IMR-90 (cell line): ENCODE measurements at regions not wholly inside any gene's neighbourhood (a gene's known extent, or its start where the extent isn't known, plus 50 kb on each side); places are given as distances from the start of the nearest gene placed in this dataset.

Experiments
- CEBPB ChIP-seq: IDR thresholded peaks from 2 replicates; pipeline ENCODE4 v1.6.1; 2012; ENCODE audit warnings: low read depth, low read length, improper control_type of control experiment
- CHD1 ChIP-seq: IDR thresholded peaks from 2 replicates; pipeline ENCODE4 v1.6.1; 2012; ENCODE audit warnings: low read depth, low read length, improper control_type of control experiment
- FOS ChIP-seq: fragments of 150-350 bp; IDR thresholded peaks from 2 replicates; pipeline ENCODE4 v1.6.1; 2016; ENCODE audit warnings: low read depth, low read length
- MAFK ChIP-seq: IDR thresholded peaks from 2 replicates; pipeline ENCODE4 v1.6.1; 2012; ENCODE audit warnings: low read depth, low read length, improper control_type of control experiment
- MAZ ChIP-seq: IDR thresholded peaks from 2 replicates; pipeline ENCODE4 v1.6.1; 2012; ENCODE audit warnings: low read depth, mild to moderate bottlenecking, low read length, improper control_type of control experiment, moderate library complexity, borderline replicate concordance
- MXI1 ChIP-seq: IDR thresholded peaks from 2 replicates; pipeline ENCODE4 v1.6.1; 2012; ENCODE audit warnings: low read depth, mild to moderate bottlenecking, low read length, moderate library complexity, borderline replicate concordance
- POLR2A ChIP-seq: IDR thresholded peaks from 2 replicates; pipeline ENCODE4 v1.6.1; 2012; ENCODE audit warnings: mild to moderate bottlenecking, low read depth, low read length
- RAD21 ChIP-seq: IDR thresholded peaks from 2 replicates; pipeline ENCODE4 v1.6.1; 2012; ENCODE audit warnings: low read length, improper control_type of control experiment
- RCOR1 ChIP-seq: IDR thresholded peaks from 2 replicates; pipeline ENCODE4 v1.6.1; 2012; ENCODE audit warnings: mild to moderate bottlenecking, low read length, improper control_type of control experiment; ENCODE audit not compliant: insufficient replicate concordance
- RFX5 ChIP-seq: IDR thresholded peaks from 2 replicates; pipeline ENCODE4 v1.8.0; 2012; ENCODE audit warnings: low read depth, mild to moderate bottlenecking, low read length, moderate library complexity
- TF ChIP-seq, protein P1 (sequence below): conservative IDR thresholded peaks from 2 replicates; pipeline ENCODE4 v1.5.1; 2012; ENCODE audit warnings: mild to moderate bottlenecking, low read depth, low read length, improper control_type of control experiment
- TF ChIP-seq, protein P2 (sequence below): fragments of 150-350 bp; IDR thresholded peaks from 2 replicates; pipeline ENCODE4 v1.6.1; 2016; ENCODE audit warnings: low read depth, mild to moderate bottlenecking, low read length, moderate library complexity, borderline replicate concordance
- TF ChIP-seq, protein P3 (sequence below): fragments of 150-350 bp; IDR thresholded peaks from 2 replicates; pipeline ENCODE4 v1.6.1; 2017; ENCODE audit warnings: mild to moderate bottlenecking, antibody characterized with exemption, low read length, low read depth

DNA sequence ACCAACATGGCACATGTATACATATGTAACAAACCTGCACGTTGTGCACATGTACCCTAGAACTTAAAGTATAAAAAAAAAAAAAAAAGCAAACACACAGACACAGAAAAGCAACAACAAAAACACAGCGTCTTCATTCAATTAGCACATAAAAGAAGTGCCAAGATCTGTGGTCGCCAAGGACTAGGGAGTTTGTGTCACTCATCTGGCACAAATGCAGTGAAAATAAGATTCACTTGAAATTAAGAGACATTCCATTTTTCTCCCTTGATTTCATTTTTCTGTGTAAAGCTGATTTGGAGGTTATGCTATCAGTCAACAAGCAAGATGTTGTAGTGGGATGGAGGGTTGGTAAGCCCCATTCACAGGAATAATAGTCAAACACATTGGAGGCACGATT lies 115.3 kb downstream of the FAT4 start:
- TF ChIP-seq, protein P1, sequence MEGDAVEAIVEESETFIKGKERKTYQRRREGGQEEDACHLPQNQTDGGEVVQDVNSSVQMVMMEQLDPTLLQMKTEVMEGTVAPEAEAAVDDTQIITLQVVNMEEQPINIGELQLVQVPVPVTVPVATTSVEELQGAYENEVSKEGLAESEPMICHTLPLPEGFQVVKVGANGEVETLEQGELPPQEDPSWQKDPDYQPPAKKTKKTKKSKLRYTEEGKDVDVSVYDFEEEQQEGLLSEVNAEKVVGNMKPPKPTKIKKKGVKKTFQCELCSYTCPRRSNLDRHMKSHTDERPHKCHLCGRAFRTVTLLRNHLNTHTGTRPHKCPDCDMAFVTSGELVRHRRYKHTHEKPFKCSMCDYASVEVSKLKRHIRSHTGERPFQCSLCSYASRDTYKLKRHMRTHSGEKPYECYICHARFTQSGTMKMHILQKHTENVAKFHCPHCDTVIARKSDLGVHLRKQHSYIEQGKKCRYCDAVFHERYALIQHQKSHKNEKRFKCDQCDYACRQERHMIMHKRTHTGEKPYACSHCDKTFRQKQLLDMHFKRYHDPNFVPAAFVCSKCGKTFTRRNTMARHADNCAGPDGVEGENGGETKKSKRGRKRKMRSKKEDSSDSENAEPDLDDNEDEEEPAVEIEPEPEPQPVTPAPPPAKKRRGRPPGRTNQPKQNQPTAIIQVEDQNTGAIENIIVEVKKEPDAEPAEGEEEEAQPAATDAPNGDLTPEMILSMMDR = no peak
- no peak for TF ChIP-seq POLR2A
- no peak for TF ChIP-seq CHD1
- TF ChIP-seq RFX5 = no peak
- TF ChIP-seq RAD21 = no peak
- TF ChIP-seq CEBPB = no peak
- no peak for TF ChIP-seq MAFK
- TF ChIP-seq FOS = no peak
- no peak for TF ChIP-seq MXI1
- no peak for TF ChIP-seq MAZ
- TF ChIP-seq, protein P2, sequence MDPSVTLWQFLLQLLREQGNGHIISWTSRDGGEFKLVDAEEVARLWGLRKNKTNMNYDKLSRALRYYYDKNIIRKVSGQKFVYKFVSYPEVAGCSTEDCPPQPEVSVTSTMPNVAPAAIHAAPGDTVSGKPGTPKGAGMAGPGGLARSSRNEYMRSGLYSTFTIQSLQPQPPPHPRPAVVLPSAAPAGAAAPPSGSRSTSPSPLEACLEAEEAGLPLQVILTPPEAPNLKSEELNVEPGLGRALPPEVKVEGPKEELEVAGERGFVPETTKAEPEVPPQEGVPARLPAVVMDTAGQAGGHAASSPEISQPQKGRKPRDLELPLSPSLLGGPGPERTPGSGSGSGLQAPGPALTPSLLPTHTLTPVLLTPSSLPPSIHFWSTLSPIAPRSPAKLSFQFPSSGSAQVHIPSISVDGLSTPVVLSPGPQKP = no peak
- no peak for TF ChIP-seq RCOR1
- TF ChIP-seq, protein P3, sequence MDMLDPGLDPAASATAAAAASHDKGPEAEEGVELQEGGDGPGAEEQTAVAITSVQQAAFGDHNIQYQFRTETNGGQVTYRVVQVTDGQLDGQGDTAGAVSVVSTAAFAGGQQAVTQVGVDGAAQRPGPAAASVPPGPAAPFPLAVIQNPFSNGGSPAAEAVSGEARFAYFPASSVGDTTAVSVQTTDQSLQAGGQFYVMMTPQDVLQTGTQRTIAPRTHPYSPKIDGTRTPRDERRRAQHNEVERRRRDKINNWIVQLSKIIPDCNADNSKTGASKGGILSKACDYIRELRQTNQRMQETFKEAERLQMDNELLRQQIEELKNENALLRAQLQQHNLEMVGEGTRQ = no peak
